GM12875 (cell line): ENCODE measurements at regions not wholly inside any gene's neighbourhood (a gene's known extent, or its start where the extent isn't known, plus 50 kb on each side); places are given as distances from the start of the nearest gene placed in this dataset.

Experiments used
- H3K4me3 ChIP-seq: one replicate; pipeline ENCODE4 v1.5.1; 2011; ENCODE audit warnings: low read depth, low read length, control low read depth
- CTCF ChIP-seq: IDR thresholded peaks from 2 replicates; pipeline ENCODE4 v1.5.1; 2011; ENCODE audit warnings: low read depth, mild to moderate bottlenecking, control low read depth, inconsistent platforms, low read length, moderate library complexity, borderline replicate concordance; ENCODE audit not compliant: insufficient read depth

DNA sequence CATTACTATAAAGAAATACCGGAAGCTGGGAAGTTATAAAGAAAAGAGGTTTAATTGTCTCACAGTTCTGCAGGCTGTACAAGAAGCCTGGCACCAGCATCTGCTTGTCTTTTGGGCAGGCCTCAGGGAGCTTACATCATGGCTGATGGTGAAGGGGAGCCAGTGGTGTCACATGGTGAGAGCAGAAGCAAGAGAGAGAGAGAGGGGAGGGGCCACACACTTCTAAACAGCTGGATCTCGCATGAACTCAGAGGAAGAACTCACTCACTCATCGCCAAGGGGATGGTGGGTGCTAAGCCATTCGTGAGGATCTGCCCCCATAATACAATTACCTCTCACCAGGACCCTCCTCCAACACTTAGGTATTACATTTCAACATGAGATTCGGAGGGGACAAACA, 51.8 kb upstream of the ANKRD34C start:
- no peak overlapping the region for H3K4me3 ChIP-seq
- no peak for TF ChIP-seq CTCF

DNA sequence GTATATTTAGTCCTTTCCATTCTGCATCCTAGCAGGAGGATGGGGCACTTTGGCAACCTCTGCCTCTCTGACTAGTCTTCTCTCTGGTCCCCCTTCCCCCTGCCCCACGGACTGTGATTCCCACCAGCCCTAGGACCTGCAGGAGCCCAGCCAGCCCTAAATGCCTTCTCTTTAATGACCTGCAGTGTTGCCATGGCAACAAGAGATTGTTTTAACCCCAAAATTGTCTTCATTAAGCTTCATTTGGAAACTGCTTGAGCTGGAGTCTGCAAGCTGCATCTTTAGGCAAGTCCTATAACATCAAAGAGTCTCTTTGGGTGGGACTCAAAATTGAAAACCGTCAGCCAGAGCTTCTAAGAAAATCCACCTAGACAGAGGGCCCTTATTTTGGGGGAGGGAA, 59.7 kb upstream of the ANKRD34C start:
- H3K4me3 ChIP-seq, result no peak overlapping the region
- no peak for TF ChIP-seq CTCF

DNA sequence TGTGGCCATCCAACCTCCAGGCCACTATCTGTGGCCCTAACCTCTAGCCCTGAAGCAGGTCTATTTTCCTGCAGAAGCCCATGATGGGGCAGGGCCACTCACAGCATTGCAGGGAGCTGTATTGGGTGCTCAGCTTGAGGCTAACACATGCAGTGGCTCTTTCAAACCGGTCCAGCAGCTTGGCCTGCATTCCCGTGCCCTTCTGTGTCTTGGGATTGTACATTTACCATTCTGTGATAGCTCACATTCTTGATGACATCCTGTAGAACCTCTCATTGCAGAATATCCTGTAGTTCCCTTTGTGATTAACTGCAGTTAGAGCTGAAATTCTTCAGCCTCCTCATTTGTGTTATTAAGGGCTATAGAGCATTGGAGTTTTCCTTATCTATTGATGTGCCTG, 60.8 kb upstream of the ANKRD34C start:
- TF ChIP-seq CTCF, result no peak
- no peak overlapping the region for H3K4me3 ChIP-seq

DNA sequence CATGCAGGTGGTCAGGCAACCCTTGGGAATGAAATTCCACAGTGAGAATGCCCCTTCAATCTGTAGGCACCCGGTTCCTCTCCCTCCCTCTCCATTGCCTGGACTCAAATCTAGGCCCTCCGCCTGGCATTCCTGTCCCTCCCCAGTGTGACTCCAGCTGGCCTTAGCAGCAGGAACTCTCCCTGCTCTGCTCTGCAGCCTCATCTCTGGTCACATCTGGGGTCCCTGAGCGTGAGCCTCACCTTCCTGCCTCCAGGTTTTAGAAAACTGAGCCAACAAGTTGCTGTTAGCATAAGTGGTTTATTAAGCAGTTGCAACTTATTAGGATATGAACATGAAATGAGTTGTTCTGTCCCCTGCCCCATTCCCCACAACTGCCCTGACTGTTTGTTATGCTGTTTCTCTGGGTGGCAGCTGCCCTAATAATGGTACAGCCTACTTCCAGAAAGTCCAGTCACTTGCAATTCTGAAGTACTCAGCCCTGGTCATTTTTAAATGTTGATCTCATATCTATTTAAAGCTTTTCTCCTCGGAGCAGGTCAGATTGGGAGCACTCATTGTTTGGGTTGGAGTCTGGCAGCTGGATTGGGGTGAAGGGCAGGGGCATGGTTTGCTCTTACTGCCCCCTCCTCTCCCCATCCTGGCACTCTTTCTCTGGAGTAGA, 63.0 kb upstream of the ANKRD34C start:
- no peak for TF ChIP-seq CTCF
- no peak overlapping the region for H3K4me3 ChIP-seq

DNA sequence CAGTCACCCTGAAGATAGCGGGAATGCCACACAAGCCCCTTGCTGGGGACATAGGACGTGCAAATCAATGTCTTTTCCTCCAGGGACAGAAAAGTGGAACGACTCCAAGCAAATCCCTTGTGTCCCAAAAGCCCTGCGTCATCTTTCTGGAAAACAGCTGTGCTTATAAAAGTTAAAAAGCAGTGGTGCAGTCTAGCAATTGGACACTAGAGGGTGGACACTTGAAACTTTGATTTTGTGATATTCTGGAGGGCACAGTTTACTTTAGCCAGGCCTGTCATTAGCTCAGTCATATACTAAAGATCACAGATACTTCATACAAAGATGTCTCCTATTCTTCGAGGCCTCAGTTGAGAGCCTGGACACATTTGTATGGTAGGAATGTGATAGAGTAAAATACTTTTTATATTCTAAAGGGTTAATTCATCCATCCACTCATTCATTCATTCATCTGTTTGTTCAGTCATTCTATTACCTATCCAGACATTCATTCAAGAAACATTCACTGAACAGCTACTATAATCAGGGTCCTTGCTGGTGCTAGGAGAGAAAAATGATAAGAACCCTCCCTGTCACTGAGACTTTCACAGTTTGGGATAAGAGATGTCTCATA, 63.8 kb upstream of the ANKRD34C start:
- no peak for TF ChIP-seq CTCF
- no peak overlapping the region for H3K4me3 ChIP-seq

GRCh38 chr15:79213650-79214049, 68.9 kb upstream of the ANKRD34C start:
- no peak overlapping the region for H3K4me3 ChIP-seq
- TF ChIP-seq CTCF, result no peak

- no peak overlapping the region for H3K4me3 ChIP-seq
- no peak for TF ChIP-seq CTCF
Measured at GRCh38 chr15:79212589-79213157, 69.8 kb upstream of the ANKRD34C start.
